ENCODE measurements at regions not wholly inside any gene's neighbourhood (a gene's known extent, or its start where the extent isn't known, plus 50 kb on each side); places are given as distances from the start of the nearest gene placed in this dataset.

DNA sequence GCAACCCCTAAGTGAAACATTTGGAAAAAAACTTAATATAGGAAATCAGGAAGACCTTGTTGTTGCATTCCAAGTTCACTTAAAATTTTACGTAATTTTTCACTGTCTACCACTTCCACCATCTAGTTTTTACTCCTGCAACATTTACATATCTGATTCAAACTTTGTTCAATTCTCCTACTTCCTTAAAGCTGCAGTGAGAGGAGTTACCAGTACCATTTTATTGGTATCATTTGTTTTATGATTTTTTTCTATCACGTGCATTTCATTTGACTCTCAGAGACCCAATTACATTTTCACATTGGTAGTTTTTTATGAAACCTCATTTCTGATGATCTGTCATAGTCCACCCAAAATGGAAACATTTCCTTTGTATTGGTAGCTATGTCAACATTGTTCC lies 284.9 kb upstream of the MDFIC2 start:
- TF ChIP-seq, protein P1, sequence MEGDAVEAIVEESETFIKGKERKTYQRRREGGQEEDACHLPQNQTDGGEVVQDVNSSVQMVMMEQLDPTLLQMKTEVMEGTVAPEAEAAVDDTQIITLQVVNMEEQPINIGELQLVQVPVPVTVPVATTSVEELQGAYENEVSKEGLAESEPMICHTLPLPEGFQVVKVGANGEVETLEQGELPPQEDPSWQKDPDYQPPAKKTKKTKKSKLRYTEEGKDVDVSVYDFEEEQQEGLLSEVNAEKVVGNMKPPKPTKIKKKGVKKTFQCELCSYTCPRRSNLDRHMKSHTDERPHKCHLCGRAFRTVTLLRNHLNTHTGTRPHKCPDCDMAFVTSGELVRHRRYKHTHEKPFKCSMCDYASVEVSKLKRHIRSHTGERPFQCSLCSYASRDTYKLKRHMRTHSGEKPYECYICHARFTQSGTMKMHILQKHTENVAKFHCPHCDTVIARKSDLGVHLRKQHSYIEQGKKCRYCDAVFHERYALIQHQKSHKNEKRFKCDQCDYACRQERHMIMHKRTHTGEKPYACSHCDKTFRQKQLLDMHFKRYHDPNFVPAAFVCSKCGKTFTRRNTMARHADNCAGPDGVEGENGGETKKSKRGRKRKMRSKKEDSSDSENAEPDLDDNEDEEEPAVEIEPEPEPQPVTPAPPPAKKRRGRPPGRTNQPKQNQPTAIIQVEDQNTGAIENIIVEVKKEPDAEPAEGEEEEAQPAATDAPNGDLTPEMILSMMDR (IDR thresholded peaks at IDR 0.05; ENCODE audit: extremely low read depth in 1 of 2, insufficient read depth in 1 of 2, low read depth in 1 of 2, low read length in 2 of 2): no peak
- TF ChIP-seq POLR2A (IDR thresholded peaks at IDR 0.05; ENCODE audit: low read depth, low read length) (no peak), EZH2 (IDR thresholded peaks at IDR 0.05; ENCODE audit: borderline replicate concordance, low read depth, low read length, severe bottlenecking) (no peak), POLR2AphosphoS5 (IDR thresholded peaks at IDR 0.05; ENCODE audit: insufficient read depth, low read depth, low read length) (no peak), JUN (IDR thresholded peaks at IDR 0.05; ENCODE audit: borderline replicate concordance, insufficient read depth, insufficient read length, low read depth) (no peak)

Measured in endothelial cell of umbilical vein (primary cell).